ENCODE measurements at regions not wholly inside any gene's neighbourhood (a gene's known extent, or its start where the extent isn't known, plus 50 kb on each side); places are given as distances from the start of the nearest gene placed in this dataset.
A peak's percentile ranks its signal among the peaks of the same experiment; 100 is the strongest.
"Not testable (repeated sequence)": the region's sequence is repeated elsewhere in the genome, so short reads cannot be mapped to it uniquely, and the experiment has no call there.

- no peaks in the 10 kb centered on the region for H3K4me1 ChIP-seq (ENCODE audit: insufficient read depth, low read length)
- H3K4me3 ChIP-seq (ENCODE audit: low read length) = no peak overlapping the region
- no peak overlapping the region for H2AFZ ChIP-seq (ENCODE audit: low read depth, low read length)
- H3K27me3 ChIP-seq (ENCODE audit: insufficient read depth, low read length) = no peaks in the 10 kb centered on the region
- peaks cover 3% of the 10 kb centered on the region for H3K9me3 ChIP-seq (ENCODE audit: low read length)
- no peaks in the 10 kb centered on the region for H3K36me3 ChIP-seq (ENCODE audit: insufficient read depth, low read length)
Measured at GRCh38 chr6:66173587-66173986, 466.6 kb upstream of the EYS start.

GRCh38 chr6:66166713-66167112, 459.7 kb upstream of the EYS start:
- not testable (repeated sequence) for H2AFZ ChIP-seq (ENCODE audit: low read depth, low read length); H3K4me1 ChIP-seq (ENCODE audit: insufficient read depth, low read length); H3K9me3 ChIP-seq (ENCODE audit: low read length); H3K36me3 ChIP-seq (ENCODE audit: insufficient read depth, low read length); H3K4me3 ChIP-seq (ENCODE audit: low read length); H3K27me3 ChIP-seq (ENCODE audit: insufficient read depth, low read length)

GRCh38 chr6:66161546-66162108, 454.6 kb upstream of the EYS start:
- Histone ChIP-seq H3K9me3 (ENCODE audit: low read length) (peaks cover 9% of the 10 kb centered on the region), H3K36me3 (ENCODE audit: insufficient read depth, low read length) (no peaks in the 10 kb centered on the region), H3K4me1 (ENCODE audit: insufficient read depth, low read length) (peaks cover 2% of the 10 kb centered on the region), H3K4me3 (ENCODE audit: low read length) (no peak overlapping the region), H3K27me3 (ENCODE audit: insufficient read depth, low read length) (no peaks in the 10 kb centered on the region), H2AFZ (ENCODE audit: low read depth, low read length) (no peak overlapping the region)

GRCh38 chr6:66159937-66160336, 452.9 kb upstream of the EYS start:
- H3K4me1 ChIP-seq (ENCODE audit: insufficient read depth, low read length) = peaks cover 2% of the 10 kb centered on the region
- peaks cover 5% of the 10 kb centered on the region for H3K9me3 ChIP-seq (ENCODE audit: low read length)
- H3K27me3 ChIP-seq (ENCODE audit: insufficient read depth, low read length) = no peaks in the 10 kb centered on the region
- H3K4me3 ChIP-seq (ENCODE audit: low read length) = no peak overlapping the region
- no peaks in the 10 kb centered on the region for H3K36me3 ChIP-seq (ENCODE audit: insufficient read depth, low read length)
- no peak overlapping the region for H2AFZ ChIP-seq (ENCODE audit: low read depth, low read length)

GRCh38 chr6:66153247-66153646, 446.2 kb upstream of the EYS start:
- Histone ChIP-seq H3K9me3 (ENCODE audit: low read length) (no peaks in the 10 kb centered on the region), H2AFZ (ENCODE audit: low read depth, low read length) (no peak overlapping the region), H3K27me3 (ENCODE audit: insufficient read depth, low read length) (no peaks in the 10 kb centered on the region), H3K36me3 (ENCODE audit: insufficient read depth, low read length) (no peaks in the 10 kb centered on the region), H3K4me1 (ENCODE audit: insufficient read depth, low read length) (no peaks in the 10 kb centered on the region), H3K4me3 (ENCODE audit: low read length) (no peak overlapping the region)

- no peaks in the 10 kb centered on the region for H3K36me3 ChIP-seq (ENCODE audit: insufficient read depth, low read length)
- H3K4me3 ChIP-seq (ENCODE audit: low read length) = no peak overlapping the region
- peaks cover 7% of the 10 kb centered on the region for H3K4me1 ChIP-seq (ENCODE audit: insufficient read depth, low read length)
- no peak overlapping the region for H2AFZ ChIP-seq (ENCODE audit: low read depth, low read length)
- no peaks in the 10 kb centered on the region for H3K27me3 ChIP-seq (ENCODE audit: insufficient read depth, low read length)
- H3K9me3 ChIP-seq (ENCODE audit: low read length) = no peaks in the 10 kb centered on the region
Measured at GRCh38 chr6:66149132-66149531, 442.1 kb upstream of the EYS start.

- Histone ChIP-seq H2AFZ (ENCODE audit: low read depth, low read length) (no peak overlapping the region), H3K27me3 (ENCODE audit: insufficient read depth, low read length) (no peaks in the 10 kb centered on the region), H3K4me3 (ENCODE audit: low read length) (no peak overlapping the region), H3K4me1 (ENCODE audit: insufficient read depth, low read length) (peaks cover 7% of the 10 kb centered on the region), H3K36me3 (ENCODE audit: insufficient read depth, low read length) (no peaks in the 10 kb centered on the region), H3K9me3 (ENCODE audit: low read length) (no peaks in the 10 kb centered on the region)
Measured at GRCh38 chr6:66145867-66146266, 438.8 kb upstream of the EYS start.

- Histone ChIP-seq H3K4me1 (ENCODE audit: insufficient read depth, low read length) (no peaks in the 10 kb centered on the region), H2AFZ (ENCODE audit: low read depth, low read length) (no peak overlapping the region), H3K36me3 (ENCODE audit: insufficient read depth, low read length) (no peaks in the 10 kb centered on the region), H3K27me3 (ENCODE audit: insufficient read depth, low read length) (no peaks in the 10 kb centered on the region), H3K9me3 (ENCODE audit: low read length) (peaks cover 2% of the 10 kb centered on the region), H3K4me3 (ENCODE audit: low read length) (no peak overlapping the region)
Measured at GRCh38 chr6:66134021-66134420, 427.0 kb upstream of the EYS start.

- no peaks in the 10 kb centered on the region for H3K27me3 ChIP-seq (ENCODE audit: insufficient read depth, low read length)
- no peaks in the 10 kb centered on the region for H3K36me3 ChIP-seq (ENCODE audit: insufficient read depth, low read length)
- no peak overlapping the region for H3K4me3 ChIP-seq (ENCODE audit: low read length)
- H3K9me3 ChIP-seq (ENCODE audit: low read length) = no peaks in the 10 kb centered on the region
- peak overlapping the region; percentile 7 for H2AFZ ChIP-seq (ENCODE audit: low read depth, low read length)
- H3K4me1 ChIP-seq (ENCODE audit: insufficient read depth, low read length) = no peaks in the 10 kb centered on the region
Measured at GRCh38 chr6:66128656-66129055, 421.6 kb upstream of the EYS start.

GRCh38 chr6:66128243-66128642, 421.2 kb upstream of the EYS start:
- no peaks in the 10 kb centered on the region for H3K9me3 ChIP-seq (ENCODE audit: low read length)
- H3K27me3 ChIP-seq (ENCODE audit: insufficient read depth, low read length) = no peaks in the 10 kb centered on the region
- H2AFZ ChIP-seq (ENCODE audit: low read depth, low read length) = peak overlapping the region; percentile 7
- no peaks in the 10 kb centered on the region for H3K4me1 ChIP-seq (ENCODE audit: insufficient read depth, low read length)
- no peak overlapping the region for H3K4me3 ChIP-seq (ENCODE audit: low read length)
- no peaks in the 10 kb centered on the region for H3K36me3 ChIP-seq (ENCODE audit: insufficient read depth, low read length)

- H3K4me1 ChIP-seq (ENCODE audit: insufficient read depth, low read length) = no peaks in the 10 kb centered on the region
- no peaks in the 10 kb centered on the region for H3K9me3 ChIP-seq (ENCODE audit: low read length)
- H3K27me3 ChIP-seq (ENCODE audit: insufficient read depth, low read length) = no peaks in the 10 kb centered on the region
- H3K36me3 ChIP-seq (ENCODE audit: insufficient read depth, low read length) = no peaks in the 10 kb centered on the region
- H2AFZ ChIP-seq (ENCODE audit: low read depth, low read length) = no peak overlapping the region
- H3K4me3 ChIP-seq (ENCODE audit: low read length) = no peak overlapping the region
Measured at GRCh38 chr6:66127061-66127460, 420.0 kb upstream of the EYS start.

- no peaks in the 10 kb centered on the region for H3K9me3 ChIP-seq (ENCODE audit: low read length)
- no peak overlapping the region for H2AFZ ChIP-seq (ENCODE audit: low read depth, low read length)
- no peaks in the 10 kb centered on the region for H3K27me3 ChIP-seq (ENCODE audit: insufficient read depth, low read length)
- H3K4me3 ChIP-seq (ENCODE audit: low read length) = no peak overlapping the region
- H3K36me3 ChIP-seq (ENCODE audit: insufficient read depth, low read length) = no peaks in the 10 kb centered on the region
- no peaks in the 10 kb centered on the region for H3K4me1 ChIP-seq (ENCODE audit: insufficient read depth, low read length)
Measured at GRCh38 chr6:66126358-66126757, 419.3 kb upstream of the EYS start.

GRCh38 chr6:66103954-66104353, 396.9 kb upstream of the EYS start:
- H3K4me1 ChIP-seq (ENCODE audit: insufficient read depth, low read length) = no peaks in the 10 kb centered on the region

GRCh38 chr6:66103354-66103753, 396.3 kb upstream of the EYS start:
- Histone ChIP-seq H3K4me3 (ENCODE audit: low read length) (no peak overlapping the region), H3K9me3 (ENCODE audit: low read length) (peaks cover 5% of the 10 kb centered on the region), H2AFZ (ENCODE audit: low read depth, low read length) (no peak overlapping the region), H3K36me3 (ENCODE audit: insufficient read depth, low read length) (no peaks in the 10 kb centered on the region), H3K27me3 (ENCODE audit: insufficient read depth, low read length) (no peaks in the 10 kb centered on the region), H3K4me1 (ENCODE audit: insufficient read depth, low read length) (no peaks in the 10 kb centered on the region)

More at GRCh38 chr6:66103954-66104353, 396.9 kb upstream of the EYS start:
- H3K4me3 ChIP-seq (ENCODE audit: low read length) = no peak overlapping the region
- peaks cover 5% of the 10 kb centered on the region for H3K9me3 ChIP-seq (ENCODE audit: low read length)
- no peak overlapping the region for H2AFZ ChIP-seq (ENCODE audit: low read depth, low read length)
- H3K27me3 ChIP-seq (ENCODE audit: insufficient read depth, low read length) = no peaks in the 10 kb centered on the region
- no peaks in the 10 kb centered on the region for H3K36me3 ChIP-seq (ENCODE audit: insufficient read depth, low read length)
